AG09319 (cell line): ENCODE measurements at regions not wholly inside any gene's neighbourhood (a gene's known extent, or its start where the extent isn't known, plus 50 kb on each side); places are given as distances from the start of the nearest gene placed in this dataset.

ENCODE experiments used
- DNase-seq: peaks from one replicate; pipeline ENCODE4 v3.0.0-alpha.2; 2010; ENCODE audit warnings: low read depth; ENCODE audit errors: extremely low read depth
- CTCF ChIP-seq: IDR thresholded peaks from 2 replicates; pipeline ENCODE4 v1.5.1; 2011; ENCODE audit warnings: low read depth, mild to moderate bottlenecking, inconsistent platforms, low read length, moderate library complexity

GRCh38 chr4:156344397-156344796 is 390.7 kb upstream of the CTSO start:
- TF ChIP-seq CTCF = no peak
- no peak for DNase-seq

- no peak for TF ChIP-seq CTCF
- DNase-seq = no peak
Observed at GRCh38 chr4:156336511-156336910, 382.8 kb upstream of the CTSO start.

GRCh38 chr4:156335721-156336120 is 382.1 kb upstream of the CTSO start:
- no peak for DNase-seq
- TF ChIP-seq CTCF = no peak

GRCh38 chr4:156330436-156331031 is 376.9 kb upstream of the CTSO start:
- TF ChIP-seq CTCF = no peak
- no peak for DNase-seq

- TF ChIP-seq CTCF = no peak
- DNase-seq = no peak
Observed at GRCh38 chr4:156329779-156330178, 376.1 kb upstream of the CTSO start.

GRCh38 chr4:156328882-156329281 is 375.2 kb upstream of the CTSO start:
- no peak for DNase-seq
- no peak for TF ChIP-seq CTCF

- no peak for TF ChIP-seq CTCF
- DNase-seq = no peak
Observed at GRCh38 chr4:156326246-156326645, 372.6 kb upstream of the CTSO start.
